Cardiac muscle cell (in vitro differentiated cells and primary cell): ENCODE measurements at regions not wholly inside any gene's neighbourhood (a gene's known extent, or its start where the extent isn't known, plus 50 kb on each side); places are given as distances from the start of the nearest gene placed in this dataset.

Experiments used
- DNase-seq, 2 donors: peaks; one replicate each; pipeline versions ENCODE4 v3.0.0 to v3.0.0-alpha.2; 2010 to 2017; ENCODE audit warnings: low read depth in 1 of 2, low spot score in 1 of 2
- H3K27ac ChIP-seq: fragments of 200-600 bp; sonication (generic); 2 replicates; pipeline ENCODE4 v1.5.1; 2016
- H3K27me3 ChIP-seq: fragments of 200-600 bp; sonication (generic); 2 replicates; pipeline ENCODE4 v1.6.0; 2016; ENCODE audit warnings: control low read depth
- H3K36me3 ChIP-seq: fragments of 200-600 bp; sonication (generic); 2 replicates; pipeline ENCODE4 v1.5.1; 2016; ENCODE audit warnings: control low read depth
- H3K4me1 ChIP-seq: fragments of 200-600 bp; sonication (generic); 2 replicates; pipeline ENCODE4 v1.8.1; 2017; ENCODE audit warnings: low read depth, mild to moderate bottlenecking, mixed run types
- H3K4me3 ChIP-seq: fragments of 200-600 bp; sonication (generic); 2 replicates; pipeline ENCODE4 v1.5.1; 2016; ENCODE audit warnings: mild to moderate bottlenecking
- H3K9me3 ChIP-seq: fragments of 200-600 bp; sonication (generic); 2 replicates; pipeline ENCODE4 v1.5.1; 2017; ENCODE audit warnings: low read depth, mild to moderate bottlenecking, control low read depth
- CTCF ChIP-seq: IDR thresholded peaks from 2 replicates; pipeline ENCODE4 v1.5.1; 2012; ENCODE audit warnings: low read depth, mild to moderate bottlenecking, low read length

GRCh38 chr18:14914771-14915170, 166.8 kb downstream of the ANKRD30B start:
- no peaks in the 10 kb centered on the region for H3K36me3 ChIP-seq
- no peak overlapping the region for H3K27ac ChIP-seq
- no peaks in the 10 kb centered on the region for H3K9me3 ChIP-seq
- H3K27me3 ChIP-seq = no peaks in the 10 kb centered on the region
- no peaks in the 10 kb centered on the region for H3K4me1 ChIP-seq
- no peak for DNase-seq
- no peak for TF ChIP-seq CTCF
- no peak overlapping the region for H3K4me3 ChIP-seq

- Histone ChIP-seq H3K27me3 (no peaks in the 10 kb centered on the region), H3K36me3 (no peaks in the 10 kb centered on the region), H3K27ac (no peak overlapping the region), H3K4me1 (no peaks in the 10 kb centered on the region), H3K4me3 (no peak overlapping the region), H3K9me3 (no peaks in the 10 kb centered on the region)
- DNase-seq = no peak
- no peak for TF ChIP-seq CTCF
Observed at GRCh38 chr18:14916181-14916580, 168.2 kb downstream of the ANKRD30B start.

- no peak for DNase-seq
- Histone ChIP-seq H3K4me3 (no peak overlapping the region), H3K9me3 (no peaks in the 10 kb centered on the region), H3K27me3 (no peaks in the 10 kb centered on the region), H3K27ac (no peak overlapping the region), H3K36me3 (no peaks in the 10 kb centered on the region), H3K4me1 (no peaks in the 10 kb centered on the region)
- no peak for TF ChIP-seq CTCF
Observed at GRCh38 chr18:14916851-14917250, 168.9 kb downstream of the ANKRD30B start.

GRCh38 chr18:14917311-14917710, 169.3 kb downstream of the ANKRD30B start:
- no peak for TF ChIP-seq CTCF
- Histone ChIP-seq H3K9me3 (no peaks in the 10 kb centered on the region), H3K27ac (no peak overlapping the region)

GRCh38 chr18:14919666-14920065, 171.7 kb downstream of the ANKRD30B start:
- Histone ChIP-seq H3K9me3 (no peaks in the 10 kb centered on the region), H3K36me3 (no peaks in the 10 kb centered on the region), H3K27ac (no peak overlapping the region), H3K27me3 (no peaks in the 10 kb centered on the region), H3K4me3 (no peak overlapping the region), H3K4me1 (no peaks in the 10 kb centered on the region)
- TF ChIP-seq CTCF = no peak
- DNase-seq = no peak

More at GRCh38 chr18:14917311-14917710, 169.3 kb downstream of the ANKRD30B start:
- H3K36me3 ChIP-seq = no peaks in the 10 kb centered on the region
- no peak overlapping the region for H3K4me3 ChIP-seq
- H3K4me1 ChIP-seq = no peaks in the 10 kb centered on the region
- DNase-seq = no peak
- H3K27me3 ChIP-seq = no peaks in the 10 kb centered on the region

- no peaks in the 10 kb centered on the region for H3K4me1 ChIP-seq
- H3K9me3 ChIP-seq = no peaks in the 10 kb centered on the region
- DNase-seq = no peak
- no peak overlapping the region for H3K4me3 ChIP-seq
- H3K27ac ChIP-seq = no peak overlapping the region
- no peaks in the 10 kb centered on the region for H3K36me3 ChIP-seq
- TF ChIP-seq CTCF = no peak
- no peaks in the 10 kb centered on the region for H3K27me3 ChIP-seq
Observed at GRCh38 chr18:14921031-14921430, 173.1 kb downstream of the ANKRD30B start.
